ENCODE measurements at regions not wholly inside any gene's neighbourhood (a gene's known extent, or its start where the extent isn't known, plus 50 kb on each side); places are given as distances from the start of the nearest gene placed in this dataset.

DNA sequence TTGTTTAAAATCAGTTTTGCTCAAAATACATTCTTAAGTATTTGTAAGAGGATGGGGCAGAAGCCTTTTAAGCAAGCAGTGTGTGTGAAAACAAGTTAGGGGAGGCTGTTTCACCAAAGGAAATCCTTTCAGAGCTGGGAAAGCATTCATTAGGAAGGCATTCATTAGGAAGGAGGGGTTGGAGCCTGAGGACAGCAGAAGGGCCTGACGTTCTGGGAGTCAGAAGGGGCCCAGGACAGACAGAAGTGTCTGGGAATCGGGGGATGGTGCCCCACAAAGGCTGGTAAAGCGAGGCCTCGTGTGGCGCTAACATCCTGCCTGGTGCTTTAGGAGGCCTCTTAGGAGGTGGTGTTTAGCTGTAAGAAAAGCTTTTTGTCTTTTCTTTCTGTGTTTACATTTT is 80.6 kb upstream of the NXT1 start (continued):
- no peak for TF ChIP-seq ZNF462 (CRISPR knock-in tag; IDR thresholded peaks at IDR 0.05)
- no peak for TF ChIP-seq EZH2phosphoT487 (IDR thresholded peaks at IDR 0.05; ENCODE audit: unreplicated experiment)
- TF ChIP-seq, protein P1, sequence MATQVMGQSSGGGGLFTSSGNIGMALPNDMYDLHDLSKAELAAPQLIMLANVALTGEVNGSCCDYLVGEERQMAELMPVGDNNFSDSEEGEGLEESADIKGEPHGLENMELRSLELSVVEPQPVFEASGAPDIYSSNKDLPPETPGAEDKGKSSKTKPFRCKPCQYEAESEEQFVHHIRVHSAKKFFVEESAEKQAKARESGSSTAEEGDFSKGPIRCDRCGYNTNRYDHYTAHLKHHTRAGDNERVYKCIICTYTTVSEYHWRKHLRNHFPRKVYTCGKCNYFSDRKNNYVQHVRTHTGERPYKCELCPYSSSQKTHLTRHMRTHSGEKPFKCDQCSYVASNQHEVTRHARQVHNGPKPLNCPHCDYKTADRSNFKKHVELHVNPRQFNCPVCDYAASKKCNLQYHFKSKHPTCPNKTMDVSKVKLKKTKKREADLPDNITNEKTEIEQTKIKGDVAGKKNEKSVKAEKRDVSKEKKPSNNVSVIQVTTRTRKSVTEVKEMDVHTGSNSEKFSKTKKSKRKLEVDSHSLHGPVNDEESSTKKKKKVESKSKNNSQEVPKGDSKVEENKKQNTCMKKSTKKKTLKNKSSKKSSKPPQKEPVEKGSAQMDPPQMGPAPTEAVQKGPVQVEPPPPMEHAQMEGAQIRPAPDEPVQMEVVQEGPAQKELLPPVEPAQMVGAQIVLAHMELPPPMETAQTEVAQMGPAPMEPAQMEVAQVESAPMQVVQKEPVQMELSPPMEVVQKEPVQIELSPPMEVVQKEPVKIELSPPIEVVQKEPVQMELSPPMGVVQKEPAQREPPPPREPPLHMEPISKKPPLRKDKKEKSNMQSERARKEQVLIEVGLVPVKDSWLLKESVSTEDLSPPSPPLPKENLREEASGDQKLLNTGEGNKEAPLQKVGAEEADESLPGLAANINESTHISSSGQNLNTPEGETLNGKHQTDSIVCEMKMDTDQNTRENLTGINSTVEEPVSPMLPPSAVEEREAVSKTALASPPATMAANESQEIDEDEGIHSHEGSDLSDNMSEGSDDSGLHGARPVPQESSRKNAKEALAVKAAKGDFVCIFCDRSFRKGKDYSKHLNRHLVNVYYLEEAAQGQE (IDR thresholded peaks at IDR 0.05; ENCODE audit: unreplicated experiment): no peak
- TF ChIP-seq ETS1 (IDR thresholded peaks at IDR 0.05): no peak
